Erythroblast (primary cell): ENCODE measurements at regions not wholly inside any gene's neighbourhood (a gene's known extent, or its start where the extent isn't known, plus 50 kb on each side); places are given as distances from the start of the nearest gene placed in this dataset.

ENCODE experiments used
- GATA1 ChIP-seq: IDR thresholded peaks from 2 replicates; pipeline ENCODE4 v1.6.1; 2011; ENCODE audit warnings: low read depth, mild to moderate bottlenecking, control low read depth, low read length, moderate library complexity
- POLR2A ChIP-seq: IDR thresholded peaks from 2 replicates; pipeline ENCODE4 v1.6.1; 2011; ENCODE audit warnings: mild to moderate bottlenecking, low read length

- TF ChIP-seq POLR2A, result no peak
- no peak for TF ChIP-seq GATA1
Observed at GRCh38 chr15:48012191-48012590, 108.6 kb upstream of the SLC24A5 start.
